Hepatocyte (in vitro differentiated cells): ENCODE measurements at regions not wholly inside any gene's neighbourhood (a gene's known extent, or its start where the extent isn't known, plus 50 kb on each side); places are given as distances from the start of the nearest gene placed in this dataset.

Experiments
- EZH2 ChIP-seq: fragments of 200-600 bp; sonication (generic); IDR thresholded peaks from 2 replicates; pipeline ENCODE4 v1.6.1; 2016; ENCODE audit warnings: antibody characterized with exemption, mild to moderate bottlenecking, borderline replicate concordance
- TF ChIP-seq, protein P1 (sequence below): fragments of 200-600 bp; sonication (generic); IDR thresholded peaks from 2 replicates; pipeline ENCODE4 v1.5.1; 2016; ENCODE audit warnings: antibody characterized with exemption, mild to moderate bottlenecking; ENCODE audit not compliant: poor library complexity

DNA sequence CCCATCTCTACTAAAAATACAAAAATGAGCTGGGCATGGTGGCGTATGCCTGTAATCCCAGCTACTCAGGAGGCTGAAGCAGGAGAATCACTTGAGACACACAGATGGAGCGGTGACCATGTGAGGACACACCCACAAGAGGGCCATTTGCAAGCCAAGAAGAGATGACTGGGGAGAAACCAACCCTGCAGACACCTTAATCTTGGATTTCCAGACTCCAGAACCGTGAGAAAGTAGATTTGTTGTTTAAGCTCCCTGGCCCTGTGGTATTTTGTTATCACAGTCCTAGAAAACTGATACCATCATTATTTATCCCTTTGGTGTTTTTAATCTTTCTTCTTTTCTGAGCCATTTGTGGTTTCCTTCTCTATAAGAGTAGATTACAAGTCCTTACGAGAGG is 88.6 kb upstream of the ID2 start:
- TF ChIP-seq, protein P1, sequence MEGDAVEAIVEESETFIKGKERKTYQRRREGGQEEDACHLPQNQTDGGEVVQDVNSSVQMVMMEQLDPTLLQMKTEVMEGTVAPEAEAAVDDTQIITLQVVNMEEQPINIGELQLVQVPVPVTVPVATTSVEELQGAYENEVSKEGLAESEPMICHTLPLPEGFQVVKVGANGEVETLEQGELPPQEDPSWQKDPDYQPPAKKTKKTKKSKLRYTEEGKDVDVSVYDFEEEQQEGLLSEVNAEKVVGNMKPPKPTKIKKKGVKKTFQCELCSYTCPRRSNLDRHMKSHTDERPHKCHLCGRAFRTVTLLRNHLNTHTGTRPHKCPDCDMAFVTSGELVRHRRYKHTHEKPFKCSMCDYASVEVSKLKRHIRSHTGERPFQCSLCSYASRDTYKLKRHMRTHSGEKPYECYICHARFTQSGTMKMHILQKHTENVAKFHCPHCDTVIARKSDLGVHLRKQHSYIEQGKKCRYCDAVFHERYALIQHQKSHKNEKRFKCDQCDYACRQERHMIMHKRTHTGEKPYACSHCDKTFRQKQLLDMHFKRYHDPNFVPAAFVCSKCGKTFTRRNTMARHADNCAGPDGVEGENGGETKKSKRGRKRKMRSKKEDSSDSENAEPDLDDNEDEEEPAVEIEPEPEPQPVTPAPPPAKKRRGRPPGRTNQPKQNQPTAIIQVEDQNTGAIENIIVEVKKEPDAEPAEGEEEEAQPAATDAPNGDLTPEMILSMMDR: no peak
- no peak for TF ChIP-seq EZH2
